ENCODE measurements at regions not wholly inside any gene's neighbourhood (a gene's known extent, or its start where the extent isn't known, plus 50 kb on each side); places are given as distances from the start of the nearest gene placed in this dataset.

- Histone ChIP-seq H3K27ac (ENCODE audit: insufficient read depth, low read depth, low read length, poor library complexity, severe bottlenecking) (no peak overlapping the region), H3K27me3 (ENCODE audit: control insufficient read depth, insufficient read depth, low read length, poor library complexity, severe bottlenecking) (no peaks in the 10 kb centered on the region), H3K4me1 (ENCODE audit: control insufficient read depth, insufficient read depth, low read length) (peaks cover 7% of the 10 kb centered on the region), H3K9me3 (ENCODE audit: control insufficient read depth, low read length) (no peaks in the 10 kb centered on the region), H3K36me3 (ENCODE audit: control insufficient read depth, insufficient read depth, low read length) (no peaks in the 10 kb centered on the region), H3K4me3 (ENCODE audit: insufficient read depth, low read depth, low read length) (no peak overlapping the region)
- 93 to 94% methylated on average over 9 of the region's 9 CpGs for WGBS, 2 experiments
Measured at GRCh38 chr7:41536873-41537665, 165.8 kb downstream of the INHBA start.

GRCh38 chr7:41536122-41536872 lies 166.6 kb downstream of the INHBA start:
- H3K27ac ChIP-seq (ENCODE audit: insufficient read depth, low read depth, low read length, poor library complexity, severe bottlenecking), result no peak overlapping the region
- no peaks in the 10 kb centered on the region for H3K9me3 ChIP-seq (ENCODE audit: control insufficient read depth, low read length)
- no peaks in the 10 kb centered on the region for H3K27me3 ChIP-seq (ENCODE audit: control insufficient read depth, insufficient read depth, low read length, poor library complexity, severe bottlenecking)
- H3K4me3 ChIP-seq (ENCODE audit: insufficient read depth, low read depth, low read length), result no peak overlapping the region
- 91 to 95% methylated on average over 3 of the region's 3 CpGs for WGBS, 2 experiments
- H3K4me1 ChIP-seq (ENCODE audit: control insufficient read depth, insufficient read depth, low read length), result peaks cover 7% of the 10 kb centered on the region
- no peaks in the 10 kb centered on the region for H3K36me3 ChIP-seq (ENCODE audit: control insufficient read depth, insufficient read depth, low read length)

- 92 to 93% methylated on average over 6 of the region's 6 CpGs for WGBS, 2 experiments
- no peaks in the 10 kb centered on the region for H3K36me3 ChIP-seq (ENCODE audit: control insufficient read depth, insufficient read depth, low read length)
- H3K9me3 ChIP-seq (ENCODE audit: control insufficient read depth, low read length), result no peaks in the 10 kb centered on the region
- H3K27ac ChIP-seq (ENCODE audit: insufficient read depth, low read depth, low read length, poor library complexity, severe bottlenecking), result no peak overlapping the region
- H3K4me1 ChIP-seq (ENCODE audit: control insufficient read depth, insufficient read depth, low read length), result no peaks in the 10 kb centered on the region
- no peak overlapping the region for H3K4me3 ChIP-seq (ENCODE audit: insufficient read depth, low read depth, low read length)
- no peaks in the 10 kb centered on the region for H3K27me3 ChIP-seq (ENCODE audit: control insufficient read depth, insufficient read depth, low read length, poor library complexity, severe bottlenecking)
Measured at GRCh38 chr7:41529831-41530230, 173.1 kb downstream of the INHBA start.

- Histone ChIP-seq H3K4me1 (ENCODE audit: control insufficient read depth, insufficient read depth, low read length) (no peaks in the 10 kb centered on the region), H3K4me3 (ENCODE audit: insufficient read depth, low read depth, low read length) (no peak overlapping the region)
- 86 to 98% methylated on average over 1 to 3 of the region's 4 CpGs for WGBS, 2 experiments
Measured at GRCh38 chr7:41524876-41525275, 178.0 kb downstream of the INHBA start.

GRCh38 chr7:41520445-41520844 lies 182.4 kb downstream of the INHBA start:
- peaks cover 1% of the 10 kb centered on the region for H3K9me3 ChIP-seq (ENCODE audit: control insufficient read depth, low read length)
- no peak overlapping the region for H3K27ac ChIP-seq (ENCODE audit: insufficient read depth, low read depth, low read length, poor library complexity, severe bottlenecking)
- no peak overlapping the region for H3K4me3 ChIP-seq (ENCODE audit: insufficient read depth, low read depth, low read length)
- no peaks in the 10 kb centered on the region for H3K4me1 ChIP-seq (ENCODE audit: control insufficient read depth, insufficient read depth, low read length)
- no peaks in the 10 kb centered on the region for H3K36me3 ChIP-seq (ENCODE audit: control insufficient read depth, insufficient read depth, low read length)
- no peaks in the 10 kb centered on the region for H3K27me3 ChIP-seq (ENCODE audit: control insufficient read depth, insufficient read depth, low read length, poor library complexity, severe bottlenecking)
- 96 to 98% methylated on average over 7 of the region's 7 CpGs for WGBS, 2 experiments

More at GRCh38 chr7:41524876-41525275, 178.0 kb downstream of the INHBA start:
- Histone ChIP-seq H3K9me3 (ENCODE audit: control insufficient read depth, low read length) (no peaks in the 10 kb centered on the region), H3K27me3 (ENCODE audit: control insufficient read depth, insufficient read depth, low read length, poor library complexity, severe bottlenecking) (no peaks in the 10 kb centered on the region), H3K27ac (ENCODE audit: insufficient read depth, low read depth, low read length, poor library complexity, severe bottlenecking) (no peak overlapping the region), H3K36me3 (ENCODE audit: control insufficient read depth, insufficient read depth, low read length) (no peaks in the 10 kb centered on the region)

- Histone ChIP-seq H3K4me1 (ENCODE audit: control insufficient read depth, insufficient read depth, low read length) (no peaks in the 10 kb centered on the region), H3K27ac (ENCODE audit: insufficient read depth, low read depth, low read length, poor library complexity, severe bottlenecking) (no peak overlapping the region), H3K4me3 (ENCODE audit: insufficient read depth, low read depth, low read length) (no peak overlapping the region), H3K36me3 (ENCODE audit: control insufficient read depth, insufficient read depth, low read length) (no peaks in the 10 kb centered on the region), H3K9me3 (ENCODE audit: control insufficient read depth, low read length) (peaks cover 3% of the 10 kb centered on the region), H3K27me3 (ENCODE audit: control insufficient read depth, insufficient read depth, low read length, poor library complexity, severe bottlenecking) (no peaks in the 10 kb centered on the region)
- 82 to 96% methylated on average over 2 of the region's 2 CpGs for WGBS, 2 experiments
Measured at GRCh38 chr7:41517771-41518170, 185.1 kb downstream of the INHBA start.

GRCh38 chr7:41508755-41509154 lies 194.1 kb downstream of the INHBA start:
- no peak overlapping the region for H3K4me3 ChIP-seq (ENCODE audit: insufficient read depth, low read depth, low read length)
- no peaks in the 10 kb centered on the region for H3K27me3 ChIP-seq (ENCODE audit: control insufficient read depth, insufficient read depth, low read length, poor library complexity, severe bottlenecking)
- H3K27ac ChIP-seq (ENCODE audit: insufficient read depth, low read depth, low read length, poor library complexity, severe bottlenecking), result no peak overlapping the region
- H3K4me1 ChIP-seq (ENCODE audit: control insufficient read depth, insufficient read depth, low read length), result no peaks in the 10 kb centered on the region
- WGBS, 2 experiments, result 96% methylated on average over 4 of the region's 4 CpGs
- H3K36me3 ChIP-seq (ENCODE audit: control insufficient read depth, insufficient read depth, low read length), result no peaks in the 10 kb centered on the region
- no peaks in the 10 kb centered on the region for H3K9me3 ChIP-seq (ENCODE audit: control insufficient read depth, low read length)

- WGBS, 2 experiments, result 96 to 98% methylated on average over 4 of the region's 4 CpGs
- H3K36me3 ChIP-seq (ENCODE audit: control insufficient read depth, insufficient read depth, low read length), result no peaks in the 10 kb centered on the region
- H3K27me3 ChIP-seq (ENCODE audit: control insufficient read depth, insufficient read depth, low read length, poor library complexity, severe bottlenecking), result no peaks in the 10 kb centered on the region
- no peak overlapping the region for H3K4me3 ChIP-seq (ENCODE audit: insufficient read depth, low read depth, low read length)
- no peaks in the 10 kb centered on the region for H3K9me3 ChIP-seq (ENCODE audit: control insufficient read depth, low read length)
- H3K27ac ChIP-seq (ENCODE audit: insufficient read depth, low read depth, low read length, poor library complexity, severe bottlenecking), result no peak overlapping the region
- no peaks in the 10 kb centered on the region for H3K4me1 ChIP-seq (ENCODE audit: control insufficient read depth, insufficient read depth, low read length)
Measured at GRCh38 chr7:41507686-41508268, 195.1 kb downstream of the INHBA start.

- no peaks in the 10 kb centered on the region for H3K27me3 ChIP-seq (ENCODE audit: control insufficient read depth, insufficient read depth, low read length, poor library complexity, severe bottlenecking)
- no peaks in the 10 kb centered on the region for H3K4me1 ChIP-seq (ENCODE audit: control insufficient read depth, insufficient read depth, low read length)
- no peaks in the 10 kb centered on the region for H3K36me3 ChIP-seq (ENCODE audit: control insufficient read depth, insufficient read depth, low read length)
- no peak overlapping the region for H3K4me3 ChIP-seq (ENCODE audit: insufficient read depth, low read depth, low read length)
- H3K9me3 ChIP-seq (ENCODE audit: control insufficient read depth, low read length), result no peaks in the 10 kb centered on the region
- WGBS, 2 experiments, result 86 to 96% methylated on average over 10 of the region's 10 CpGs
- no peak overlapping the region for H3K27ac ChIP-seq (ENCODE audit: insufficient read depth, low read depth, low read length, poor library complexity, severe bottlenecking)
Measured at GRCh38 chr7:41504214-41504980, 198.5 kb downstream of the INHBA start.

- no peaks in the 10 kb centered on the region for H3K27me3 ChIP-seq (ENCODE audit: control insufficient read depth, insufficient read depth, low read length, poor library complexity, severe bottlenecking)
- H3K4me1 ChIP-seq (ENCODE audit: control insufficient read depth, insufficient read depth, low read length), result no peaks in the 10 kb centered on the region
- no peaks in the 10 kb centered on the region for H3K9me3 ChIP-seq (ENCODE audit: control insufficient read depth, low read length)
- H3K4me3 ChIP-seq (ENCODE audit: insufficient read depth, low read depth, low read length), result no peak overlapping the region
- H3K36me3 ChIP-seq (ENCODE audit: control insufficient read depth, insufficient read depth, low read length), result no peaks in the 10 kb centered on the region
- no peak overlapping the region for H3K27ac ChIP-seq (ENCODE audit: insufficient read depth, low read depth, low read length, poor library complexity, severe bottlenecking)
Measured at GRCh38 chr7:41503438-41503837, 199.5 kb downstream of the INHBA start.
